RWPE2 (cell line): ENCODE measurements at regions not wholly inside any gene's neighbourhood (a gene's known extent, or its start where the extent isn't known, plus 50 kb on each side); places are given as distances from the start of the nearest gene placed in this dataset.
"Not testable (repeated sequence)": the region's sequence is repeated elsewhere in the genome, so short reads cannot be mapped to it uniquely, and the experiment has no call there.

Source experiments
- ATAC-seq: fragments of 200-7000 bp; cut with Tn5 transposase; 3 replicates; pipeline ENCODE4 v1.9.1; 2021; ENCODE audit warnings: low read depth
- DNase-seq: peaks from one replicate; pipeline ENCODE4 v3.0.0-alpha.2; 2020; ENCODE audit warnings: low spot score
- H3K27ac ChIP-seq: fragments of 450-650 bp; 2 replicates; pipeline ENCODE4 v1.5.1; 2017; ENCODE audit warnings: mild to moderate bottlenecking; ENCODE audit not compliant: poor library complexity, severe bottlenecking
- H3K27me3 ChIP-seq: fragments of 250-450 bp; sonication (Bioruptor Pico); 2 replicates; pipeline ENCODE4 v1.5.1; 2021; ENCODE audit warnings: mild to moderate bottlenecking, moderate library complexity; ENCODE audit not compliant: insufficient read depth, poor library complexity, severe bottlenecking
- H3K36me3 ChIP-seq: fragments of 250-450 bp; sonication (Bioruptor Pico); 2 replicates; pipeline ENCODE4 v1.5.1; 2020; ENCODE audit warnings: low read depth, mild to moderate bottlenecking, moderate library complexity
- H3K4me1 ChIP-seq: fragments of 250-450 bp; sonication (Bioruptor Pico); 2 replicates; pipeline ENCODE4 v1.5.1; 2021; ENCODE audit warnings: mild to moderate bottlenecking, moderate library complexity; ENCODE audit not compliant: insufficient read depth, poor library complexity, severe bottlenecking
- H3K4me3 ChIP-seq: fragments of 250-450 bp; sonication (Bioruptor Pico); 2 replicates; pipeline ENCODE4 v1.5.1; 2021; ENCODE audit warnings: mild to moderate bottlenecking, moderate library complexity; ENCODE audit not compliant: severe bottlenecking
- H3K9me3 ChIP-seq: fragments of 250-450 bp; sonication (Bioruptor Pico); 2 replicates; pipeline ENCODE4 v1.5.1; 2021; ENCODE audit warnings: mild to moderate bottlenecking, moderate library complexity; ENCODE audit not compliant: severe bottlenecking
- CTCF ChIP-seq: fragments of 450-650 bp; IDR thresholded peaks from one replicate; pipeline ENCODE4 v1.5.1; 2017; ENCODE audit warnings: mild to moderate bottlenecking, moderate library complexity; ENCODE audit not compliant: poor library complexity, severe bottlenecking

DNA sequence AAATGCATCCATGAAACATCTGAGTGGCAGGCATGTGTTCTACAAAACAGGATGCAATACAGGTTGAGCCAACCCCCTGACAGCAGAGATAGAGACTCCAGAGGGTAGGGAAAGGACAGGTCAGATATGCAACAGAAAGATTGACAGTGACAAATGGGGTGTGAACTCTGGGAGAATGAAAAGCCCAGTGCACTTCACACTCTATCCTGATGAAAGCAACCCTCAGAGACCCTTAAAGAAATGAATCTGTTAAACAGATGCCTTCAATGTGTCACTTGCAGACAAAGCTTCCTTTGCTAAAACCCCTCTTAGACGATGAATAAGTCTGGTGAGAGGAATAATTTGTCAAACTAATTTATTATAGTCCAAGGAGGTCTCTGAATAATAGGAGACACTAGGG, 89.9 kb downstream of the RFPL4B start:
- Histone ChIP-seq H3K36me3 (no peaks in the 10 kb centered on the region), H3K27ac (no peak overlapping the region), H3K9me3 (no peaks in the 10 kb centered on the region), H3K27me3 (no peaks in the 10 kb centered on the region), H3K4me1 (peaks cover 10% of the 10 kb centered on the region), H3K4me3 (no peak overlapping the region)
- ATAC-seq (no peak), DNase-seq (no peak)
- TF ChIP-seq CTCF, result no peak

DNA sequence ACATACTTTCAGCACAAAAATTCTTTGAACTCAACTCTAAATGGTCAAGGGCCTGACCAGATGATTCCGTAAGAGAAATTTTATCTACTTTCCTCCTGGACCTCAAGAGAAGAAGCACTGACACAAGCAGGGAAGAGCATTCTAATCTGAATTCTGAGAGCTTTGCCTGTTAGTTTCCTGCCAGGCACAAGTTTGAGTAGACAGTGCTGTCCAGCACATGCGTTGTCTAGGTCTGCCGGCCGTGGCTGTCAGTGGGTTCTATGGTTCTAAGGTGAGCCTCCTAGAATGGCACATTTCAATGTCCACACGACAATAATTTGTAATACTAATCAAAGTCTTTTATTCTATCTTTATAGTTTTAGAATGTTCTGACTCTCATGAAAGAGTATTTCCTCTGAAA, 91.9 kb downstream of the RFPL4B start:
- no peaks in the 10 kb centered on the region for H3K9me3 ChIP-seq
- H3K4me3 ChIP-seq, result no peak overlapping the region
- ATAC-seq, result no peak
- H3K36me3 ChIP-seq, result no peaks in the 10 kb centered on the region
- TF ChIP-seq CTCF, result no peak
- peaks cover 13% of the 10 kb centered on the region for H3K4me1 ChIP-seq
- no peak overlapping the region for H3K27ac ChIP-seq
- H3K27me3 ChIP-seq, result no peaks in the 10 kb centered on the region
- DNase-seq, result no peak

DNA sequence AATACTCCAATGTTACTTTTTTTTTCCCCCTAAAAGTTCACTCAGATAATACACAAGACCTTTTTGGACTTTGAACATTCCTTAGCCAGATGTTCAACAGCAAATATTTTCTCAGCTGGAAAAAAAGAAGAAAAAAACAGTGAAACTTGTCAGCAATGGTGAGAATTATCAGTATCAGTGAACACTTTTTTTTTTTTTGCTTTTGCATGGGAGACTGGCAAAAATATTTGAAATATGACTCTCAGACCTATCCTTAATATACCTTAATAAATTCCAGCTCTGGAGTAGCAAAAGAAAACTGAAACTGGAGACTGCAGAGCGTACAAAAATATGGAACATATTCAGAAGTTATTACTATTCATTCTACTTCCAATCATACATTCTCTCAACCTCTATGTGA, 92.3 kb downstream of the RFPL4B start:
- ATAC-seq (no peak), DNase-seq (no peak)
- Histone ChIP-seq H3K9me3 (no peaks in the 10 kb centered on the region), H3K4me1 (peaks cover 13% of the 10 kb centered on the region), H3K4me3 (no peak overlapping the region), H3K27me3 (no peaks in the 10 kb centered on the region), H3K27ac (no peak overlapping the region), H3K36me3 (no peaks in the 10 kb centered on the region)
- no peak for TF ChIP-seq CTCF

DNA sequence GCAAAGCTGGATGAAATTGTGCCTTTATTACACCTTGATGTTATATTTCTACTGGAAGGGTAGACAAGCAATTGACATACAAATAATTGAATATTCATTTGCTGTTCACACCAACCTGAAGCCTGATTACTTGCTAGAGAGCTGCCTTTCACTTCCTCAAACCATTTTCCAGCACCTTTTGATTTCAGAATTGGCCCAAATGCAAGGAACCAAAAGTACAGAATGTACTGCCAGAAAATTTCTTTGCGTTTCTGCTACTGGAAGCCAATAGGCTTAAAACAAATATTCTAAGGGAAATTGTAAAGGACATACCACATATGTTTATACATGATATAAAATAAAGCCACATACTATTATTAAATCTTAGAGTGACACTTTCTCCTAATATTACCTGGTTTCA, 94.5 kb downstream of the RFPL4B start:
- Histone ChIP-seq H3K36me3 (no peaks in the 10 kb centered on the region), H3K27ac (peak overlapping the region; percentile 49), H3K4me1 (peaks cover 13% of the 10 kb centered on the region), H3K9me3 (no peaks in the 10 kb centered on the region), H3K4me3 (no peak overlapping the region), H3K27me3 (no peaks in the 10 kb centered on the region)
- DNase-seq (no peak), ATAC-seq (no peak)
- TF ChIP-seq CTCF, result no peak

GRCh38 chr6:112443179-112444065, 96.3 kb downstream of the RFPL4B start:
- no peak for TF ChIP-seq CTCF
- ATAC-seq, result no peak
- Histone ChIP-seq H3K4me1 (peaks cover 13% of the 10 kb centered on the region), H3K9me3 (no peaks in the 10 kb centered on the region), H3K27ac (no peak overlapping the region), H3K27me3 (no peaks in the 10 kb centered on the region), H3K4me3 (no peak overlapping the region), H3K36me3 (no peaks in the 10 kb centered on the region)
- no peak for DNase-seq

DNA sequence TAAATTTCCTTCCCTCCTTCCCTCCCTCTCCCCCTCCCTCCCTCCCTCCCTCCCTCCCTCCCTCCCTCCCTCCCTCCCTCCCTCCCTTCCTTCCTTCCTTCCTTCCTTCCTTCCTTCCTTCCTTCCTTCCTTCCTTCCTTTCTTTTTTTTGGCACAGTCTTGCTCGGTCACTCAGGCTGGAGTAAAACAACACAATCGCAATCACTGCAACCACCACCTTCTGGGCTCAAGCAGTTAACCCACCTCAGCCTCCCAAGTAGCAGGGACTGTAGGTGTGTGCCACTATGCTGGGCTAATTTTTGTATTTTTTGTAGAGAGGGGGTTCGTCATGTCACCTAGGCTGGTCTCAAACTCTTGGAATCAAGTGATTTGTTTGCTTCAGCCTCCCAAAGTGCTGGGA, 101.7 kb downstream of the RFPL4B start:
- DNase-seq, H3K27ac ChIP-seq, H3K36me3 ChIP-seq, H3K4me1 ChIP-seq, H3K4me3 ChIP-seq, H3K9me3 ChIP-seq, H3K27me3 ChIP-seq, ATAC-seq: not testable (repeated sequence)
